ENCODE measurements at regions not wholly inside any gene's neighbourhood (a gene's known extent, or its start where the extent isn't known, plus 50 kb on each side); places are given as distances from the start of the nearest gene placed in this dataset.

DNA sequence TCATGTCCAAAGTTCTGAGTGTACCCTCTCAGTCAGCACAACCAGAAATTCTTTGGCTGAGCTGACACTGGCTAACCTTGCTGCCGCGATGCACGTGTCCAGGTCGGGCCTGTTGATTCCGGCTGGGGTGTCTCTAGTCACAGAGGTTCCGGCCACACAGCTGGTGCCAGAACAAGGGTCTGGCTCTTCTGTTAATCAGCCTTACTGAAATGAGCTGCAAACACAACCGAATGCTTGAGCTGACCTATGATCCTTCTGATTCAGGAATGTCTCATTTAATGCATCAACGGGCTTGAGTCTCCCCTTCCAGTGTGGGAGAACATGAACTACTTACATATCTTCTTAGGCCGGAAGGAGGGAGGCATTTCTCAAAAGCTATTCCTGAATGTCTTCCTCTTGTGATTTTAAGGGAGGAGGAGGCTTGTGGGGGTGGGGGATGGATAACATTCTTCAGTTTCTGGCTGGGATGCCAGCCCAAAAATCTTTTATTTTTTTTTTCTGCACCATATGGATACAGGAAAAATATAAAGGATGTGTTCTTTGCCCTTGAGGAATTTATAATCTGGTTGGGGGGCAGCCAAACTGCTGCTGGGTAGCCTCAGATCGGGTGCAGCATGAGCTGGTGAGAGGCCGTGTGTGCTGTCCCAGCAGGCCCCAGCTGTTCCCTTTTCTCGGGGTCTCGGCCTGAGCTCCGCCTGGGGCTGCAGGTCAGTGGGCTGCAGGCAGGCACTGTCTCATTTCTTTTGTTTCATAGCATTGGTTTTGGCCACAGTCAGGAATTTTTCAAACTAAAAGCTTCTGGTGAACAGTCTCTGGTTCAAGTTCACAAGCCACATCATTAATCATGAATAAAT is 319.1 kb upstream of the TBL1XR1 start:
- DNase-seq = no peak

DNA sequence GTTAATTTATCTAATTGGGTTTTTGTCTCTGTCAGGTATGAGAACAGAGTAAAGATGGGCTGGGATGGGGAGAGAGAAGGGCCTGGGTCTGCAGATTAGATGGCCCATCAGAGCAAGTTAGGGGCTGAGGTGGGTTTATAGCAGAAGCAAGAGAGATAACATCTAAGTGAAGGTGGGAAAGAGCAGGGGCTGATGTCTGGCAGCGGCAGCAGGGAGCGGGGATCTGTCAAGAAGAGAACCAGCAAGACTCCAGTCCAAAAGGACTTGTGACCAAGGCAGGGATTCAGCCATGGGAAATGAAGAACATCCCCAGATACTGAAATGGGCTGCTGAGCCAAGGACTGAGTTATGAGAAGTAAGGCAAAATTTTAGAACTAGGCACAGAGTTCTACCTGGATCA is 320.6 kb upstream of the TBL1XR1 start:
- DNase-seq = no peak

DNA sequence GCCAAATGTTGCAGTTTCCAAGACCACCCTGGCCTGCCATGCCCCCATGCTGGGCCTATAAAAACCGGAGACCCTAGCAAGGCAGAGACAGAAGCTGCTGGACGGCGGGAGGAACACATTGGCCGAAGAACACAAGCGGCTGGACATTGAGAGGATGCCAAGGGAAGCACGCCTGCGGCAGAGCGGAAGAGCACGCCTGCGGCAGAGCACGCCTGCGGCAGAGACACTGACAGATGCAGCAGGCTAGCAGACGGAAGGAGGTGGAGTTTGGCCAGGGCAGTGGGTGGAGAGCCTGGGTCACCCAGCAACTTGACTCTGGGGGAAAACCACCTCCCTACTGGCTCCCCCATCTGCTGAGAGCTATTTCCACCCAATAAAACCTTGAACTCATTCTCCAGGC is 322.3 kb upstream of the TBL1XR1 start:
- no peak for DNase-seq

DNA sequence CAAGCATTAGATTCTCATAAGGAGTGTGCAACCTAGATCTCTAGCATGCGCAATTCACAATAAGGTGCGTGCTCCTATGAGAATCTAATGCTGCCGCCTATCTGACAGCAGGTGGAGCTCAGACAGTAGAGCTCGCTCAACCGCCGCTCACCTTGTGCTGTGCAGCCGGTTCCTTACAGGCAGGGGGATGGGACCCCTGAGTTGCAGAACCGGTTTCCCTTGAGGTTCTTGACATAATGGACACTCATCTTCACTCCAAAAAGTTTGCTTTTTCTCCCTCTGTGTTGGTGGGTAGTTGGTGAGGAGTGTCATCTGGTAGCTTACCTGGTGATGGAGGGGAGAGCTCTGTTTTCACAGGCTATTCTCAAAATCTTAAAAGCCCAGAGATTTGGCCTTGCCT is 324.0 kb upstream of the TBL1XR1 start:
- DNase-seq = no peak

DNA sequence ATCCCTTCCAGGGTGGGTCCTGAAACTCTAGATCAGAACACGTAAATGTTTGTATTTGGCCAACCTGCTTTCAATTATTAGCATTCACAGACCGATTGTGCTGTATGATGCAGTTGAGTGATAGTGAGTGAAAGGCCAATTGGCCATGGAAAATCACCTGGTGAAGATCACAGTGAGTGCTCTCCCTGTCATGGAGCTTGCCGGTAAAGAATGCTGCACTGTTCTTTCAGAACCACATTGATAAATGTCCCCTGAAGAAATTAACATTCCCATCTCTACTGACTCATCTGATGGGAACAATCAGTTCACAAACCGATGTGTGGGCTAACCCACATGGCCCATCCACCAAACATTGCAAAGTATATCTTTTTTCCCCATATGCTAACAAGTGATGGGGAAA is 324.8 kb upstream of the TBL1XR1 start:
- DNase-seq = no peak

DNA sequence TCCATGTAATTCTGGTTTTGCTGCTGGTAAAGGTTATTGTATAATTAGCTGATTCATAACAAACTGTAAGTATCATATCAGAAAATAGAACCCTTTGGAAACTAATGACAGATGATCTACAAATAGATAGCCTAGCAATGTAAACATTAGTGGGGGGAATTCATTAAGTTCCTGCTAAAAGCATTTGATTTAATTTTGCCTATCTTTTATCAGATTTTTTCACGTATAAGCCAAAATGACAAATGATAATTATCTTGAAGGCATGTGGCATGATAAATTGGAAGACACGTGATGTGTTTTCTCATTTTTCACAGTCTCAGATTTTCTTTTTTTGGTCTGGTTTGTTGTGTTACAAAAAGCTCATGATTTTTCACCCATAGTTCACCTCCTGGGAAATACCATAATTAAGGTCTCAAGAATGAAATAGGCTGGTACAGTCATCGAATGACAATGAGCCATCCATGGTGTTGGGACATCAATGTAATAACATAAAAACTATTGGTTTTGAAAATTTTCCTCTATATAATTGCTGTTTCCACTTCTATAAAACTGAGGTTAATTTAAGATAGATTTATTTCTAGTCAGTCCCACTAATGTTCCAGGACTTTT is 325.9 kb upstream of the TBL1XR1 start:
- no peak for DNase-seq

DNA sequence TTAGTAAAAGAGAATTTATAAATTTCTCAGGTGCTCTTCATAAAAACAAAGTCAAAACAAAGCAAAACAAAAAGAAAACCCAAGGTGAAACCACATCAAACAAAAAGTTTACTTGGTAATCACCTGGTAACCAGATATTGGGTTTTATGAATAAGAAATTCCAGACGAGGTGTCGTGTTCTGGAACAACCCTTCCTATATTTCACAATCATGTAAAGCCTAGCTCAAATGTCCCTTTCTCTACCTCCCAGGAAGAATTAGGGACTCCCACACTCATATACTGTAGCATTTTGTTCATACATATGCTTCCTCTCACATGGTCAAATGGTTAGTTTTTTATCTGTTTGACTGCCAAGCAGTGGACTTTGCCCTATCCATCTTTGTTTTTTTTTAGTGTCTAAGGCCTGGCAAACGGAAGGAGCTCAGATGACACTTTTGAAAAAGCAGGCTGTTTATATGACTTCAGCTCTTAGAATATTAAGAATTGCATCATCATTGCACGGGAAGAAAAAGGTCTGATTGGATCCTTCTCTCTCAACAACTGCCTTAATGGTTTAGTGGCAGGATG is 326.7 kb upstream of the TBL1XR1 start:
- DNase-seq = no peak

DNA sequence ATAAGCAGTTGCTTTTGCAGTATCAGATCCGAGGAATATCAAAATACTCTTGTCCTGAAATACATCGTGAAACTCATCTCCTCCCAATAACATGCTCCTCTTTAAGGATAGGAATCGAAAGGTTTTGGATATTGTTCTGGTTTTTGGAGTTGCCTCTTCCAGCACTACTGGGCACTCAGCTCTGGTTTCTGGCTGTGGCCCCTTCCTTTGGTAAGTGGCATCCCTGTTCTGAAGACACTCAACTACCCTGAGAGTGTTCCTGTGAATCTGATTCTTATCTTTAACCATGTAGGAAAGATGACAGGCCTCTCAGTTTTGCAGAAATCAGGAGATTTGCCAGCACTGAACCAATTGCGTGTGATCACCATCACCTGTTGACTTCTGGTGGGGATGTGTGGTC is 327.5 kb upstream of the TBL1XR1 start:
- DNase-seq = no peak

DNA sequence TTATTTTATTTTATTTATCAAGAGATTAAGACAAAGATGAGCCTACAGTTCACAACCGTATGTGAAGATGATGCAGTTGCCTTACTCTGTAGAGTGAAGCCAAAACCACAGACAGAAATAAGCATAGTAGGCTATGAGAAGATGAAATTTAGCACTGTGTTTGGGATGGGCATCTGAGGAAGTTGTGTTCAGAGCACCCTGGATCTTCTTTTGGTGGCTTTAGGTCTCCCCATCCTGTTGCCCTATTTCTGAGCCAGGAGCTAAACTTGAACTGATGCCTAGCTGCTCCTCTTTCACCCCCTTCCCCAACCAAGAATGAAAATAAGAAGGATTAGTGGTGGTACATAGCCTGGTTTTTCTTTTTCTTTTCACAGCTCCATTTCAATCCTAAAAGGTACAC is 328.1 kb upstream of the TBL1XR1 start:
- DNase-seq = no peak

DNA sequence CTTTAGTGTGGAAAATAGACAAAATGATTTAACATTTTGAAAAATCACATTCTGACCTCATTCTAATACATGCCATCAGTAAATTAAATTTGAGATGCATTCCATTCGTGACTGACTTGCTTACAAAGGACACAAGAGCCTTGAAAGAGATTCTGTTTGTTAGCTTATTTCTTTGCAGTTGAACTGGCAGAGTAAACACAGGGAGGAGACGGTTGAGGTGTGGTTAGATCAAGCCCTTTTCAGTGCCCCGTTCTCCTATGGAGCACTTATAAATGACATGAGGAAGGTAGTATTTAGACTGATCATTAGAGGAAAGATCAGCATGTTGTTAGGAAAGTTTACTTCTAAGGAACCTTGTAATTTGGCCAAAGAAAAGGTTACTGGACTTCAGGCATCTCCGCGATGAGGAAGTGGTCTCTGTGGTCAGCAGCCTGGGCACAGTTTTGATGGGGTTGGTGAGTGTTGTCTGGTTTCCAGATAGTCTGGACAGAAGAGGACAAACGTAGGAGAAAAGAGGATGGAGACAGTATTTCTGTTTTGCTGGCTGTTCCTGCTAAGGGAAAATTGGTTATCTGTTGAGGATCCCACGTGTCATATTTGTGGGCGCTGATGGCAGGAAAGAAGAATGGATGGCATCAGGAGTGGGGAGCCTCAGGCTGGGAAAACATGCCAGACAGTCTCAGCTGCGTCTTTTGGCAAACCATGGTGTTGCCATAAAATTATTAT is 328.9 kb upstream of the TBL1XR1 start:
- DNase-seq = no peak

DNA sequence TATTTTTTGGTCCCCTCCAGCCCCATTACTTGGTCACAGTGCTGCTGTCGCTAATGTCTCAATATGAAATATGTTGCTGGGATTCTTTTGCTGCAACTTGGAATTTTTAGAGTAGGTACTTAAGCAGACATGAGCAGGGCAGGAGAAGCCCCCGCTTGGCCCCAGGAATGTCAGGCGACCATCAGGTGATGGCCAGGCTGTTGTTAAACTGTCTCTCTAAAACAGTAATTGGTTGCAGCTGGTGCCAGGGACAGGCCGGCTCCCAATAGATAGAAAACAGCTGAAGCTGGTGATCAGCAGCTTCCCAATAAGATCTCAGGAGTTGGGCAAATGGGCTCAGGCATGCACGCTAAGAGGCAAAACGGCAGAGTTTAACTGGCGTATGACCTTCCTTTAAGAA is 329.9 kb upstream of the TBL1XR1 start:
- DNase-seq = no peak

DNA sequence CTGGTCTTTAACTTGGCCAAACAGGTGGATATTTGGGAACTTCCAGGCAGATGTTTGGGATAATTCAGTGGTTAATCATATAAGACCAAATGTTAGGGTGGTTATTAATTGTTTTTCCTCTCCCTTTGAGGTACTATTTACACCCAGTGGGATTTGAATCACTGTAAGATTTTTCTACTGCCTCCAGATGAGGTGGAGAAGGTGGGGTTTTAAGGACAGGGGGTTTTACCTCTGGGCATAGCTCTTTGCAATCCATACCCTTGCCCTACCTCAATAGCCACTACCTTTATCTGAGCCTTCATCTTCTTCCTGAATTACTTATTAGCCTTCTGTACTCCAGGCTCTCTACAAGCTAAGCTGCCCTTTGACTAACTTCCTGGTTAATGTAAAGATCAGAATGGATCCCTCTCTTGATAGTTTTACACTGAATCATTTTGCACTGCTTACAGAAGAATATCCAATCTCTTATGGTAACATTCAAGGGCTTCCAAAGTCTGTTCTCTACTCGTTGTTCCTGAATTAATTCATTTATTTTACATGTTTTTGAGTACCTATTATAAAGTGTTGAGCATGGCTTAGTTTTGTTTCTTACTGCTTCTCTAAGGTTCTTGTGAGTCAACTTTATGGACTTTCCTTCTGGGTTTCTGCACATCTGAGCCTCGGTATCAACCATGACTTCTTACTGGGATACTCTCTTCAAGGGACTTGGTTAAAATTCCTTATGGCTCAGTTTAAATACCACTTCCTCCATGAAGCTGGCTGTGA is 331.2 kb upstream of the TBL1XR1 start:
- no peak for DNase-seq

DNA sequence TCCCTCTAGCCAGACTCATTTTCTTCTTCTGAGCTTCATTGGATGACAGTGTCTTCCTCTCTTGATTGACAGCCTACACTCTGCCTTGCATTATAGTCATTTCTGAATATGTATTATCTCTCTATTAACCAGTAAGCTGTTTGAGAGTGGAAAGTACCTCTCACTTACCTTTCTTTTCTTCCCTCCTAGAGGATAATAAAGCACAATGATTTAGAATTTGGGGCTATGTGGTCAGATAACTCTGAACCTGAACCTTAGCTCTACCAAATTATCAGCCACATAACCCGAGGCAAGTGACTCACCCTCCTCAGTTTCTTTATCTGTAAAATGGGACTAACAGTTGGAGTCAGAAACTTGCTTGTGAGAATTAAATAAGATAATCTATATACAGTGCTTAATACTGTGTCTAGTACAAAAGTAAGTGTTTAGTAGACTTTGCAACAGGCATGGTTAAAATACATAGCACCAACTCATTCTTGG is 331.8 kb upstream of the TBL1XR1 start:
- no peak for DNase-seq

DNA sequence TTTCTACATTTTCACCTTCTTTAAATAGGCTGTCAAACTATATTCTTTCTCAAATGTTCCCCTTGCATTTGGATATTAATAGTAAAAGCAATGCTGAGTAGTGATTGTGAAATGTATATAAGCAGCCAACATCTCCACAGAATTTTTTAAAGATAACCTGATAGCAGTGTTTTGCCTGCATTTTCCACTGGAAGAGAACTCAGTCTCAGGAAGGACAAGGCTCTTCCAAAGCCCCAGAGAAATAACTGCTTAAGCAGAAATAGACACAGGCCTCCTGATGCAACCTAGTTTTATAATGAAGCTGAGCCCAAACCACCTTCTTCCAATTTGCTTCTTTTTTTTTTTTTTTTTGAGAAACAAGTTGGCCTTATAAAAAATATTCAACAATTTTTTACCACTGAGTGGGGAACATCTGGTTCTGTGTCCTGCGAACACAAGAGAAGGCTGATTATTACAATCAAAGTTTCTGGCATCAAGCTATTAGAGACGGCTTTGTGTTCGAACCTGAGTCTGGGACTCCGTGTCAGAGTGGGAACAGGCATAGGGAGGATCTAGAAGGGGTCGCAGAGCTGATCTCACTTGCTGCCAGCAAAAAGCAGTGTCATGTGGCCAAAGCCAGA is 332.5 kb upstream of the TBL1XR1 start:
- no peak for DNase-seq

DNA sequence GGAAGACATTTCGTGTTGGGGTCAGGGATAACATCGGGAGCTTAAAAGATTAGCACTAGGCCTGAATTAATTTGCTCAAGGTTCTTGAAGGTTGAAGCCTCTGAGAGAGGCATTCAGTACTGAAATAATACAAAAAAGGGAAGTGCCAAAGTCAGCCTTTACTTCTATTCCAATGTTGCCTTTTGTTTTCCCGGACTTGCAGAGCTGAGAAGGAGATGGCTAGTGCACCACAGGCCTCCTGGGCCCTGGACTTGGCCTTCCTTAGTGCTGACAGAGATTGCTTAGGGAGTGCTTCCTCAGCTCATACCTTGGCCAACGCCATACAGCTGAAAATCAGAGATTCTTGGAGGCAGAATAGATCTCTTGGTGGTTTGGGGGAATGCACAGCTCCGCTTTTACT is 333.6 kb upstream of the TBL1XR1 start:
- DNase-seq = no peak

DNA sequence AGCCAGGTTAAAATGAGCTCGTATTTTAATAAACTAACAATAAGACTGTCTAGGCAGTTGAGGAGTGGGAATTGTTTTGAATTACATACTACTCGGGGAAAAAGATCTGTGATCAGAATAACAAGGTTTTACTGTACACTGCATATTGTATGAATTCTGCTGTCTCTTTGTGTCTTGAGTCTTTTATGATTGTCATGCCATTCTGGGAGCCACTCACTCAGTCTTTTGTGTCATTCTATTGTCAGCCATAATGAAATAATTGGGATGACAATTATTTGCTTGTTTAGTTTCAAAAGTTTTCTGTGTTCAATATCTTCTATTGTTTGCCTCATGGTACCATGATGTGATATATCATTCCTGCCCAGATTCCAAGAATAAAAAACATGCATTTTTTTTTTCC is 339.6 kb upstream of the TBL1XR1 start:
- no peak for DNase-seq

DNA sequence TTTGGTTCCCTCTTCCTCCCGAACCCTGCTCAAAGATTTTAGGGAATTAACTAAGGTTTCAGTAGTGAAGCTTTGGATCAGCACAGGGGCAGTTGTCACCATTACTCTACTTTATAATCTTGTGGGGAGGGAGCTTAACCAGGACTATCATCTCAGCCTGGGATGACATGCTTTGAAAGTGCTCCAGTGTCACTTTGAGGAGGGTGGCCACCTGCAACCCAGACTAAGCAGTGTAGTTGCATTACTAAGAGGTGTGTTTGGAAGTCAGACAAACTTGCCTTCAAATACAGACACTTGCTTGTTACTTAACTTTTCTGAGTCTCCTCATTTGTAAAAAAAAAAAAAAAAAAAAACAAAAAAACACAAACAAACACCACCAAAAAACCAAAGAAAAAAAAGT is 340.3 kb upstream of the TBL1XR1 start:
- no peak for DNase-seq

DNA sequence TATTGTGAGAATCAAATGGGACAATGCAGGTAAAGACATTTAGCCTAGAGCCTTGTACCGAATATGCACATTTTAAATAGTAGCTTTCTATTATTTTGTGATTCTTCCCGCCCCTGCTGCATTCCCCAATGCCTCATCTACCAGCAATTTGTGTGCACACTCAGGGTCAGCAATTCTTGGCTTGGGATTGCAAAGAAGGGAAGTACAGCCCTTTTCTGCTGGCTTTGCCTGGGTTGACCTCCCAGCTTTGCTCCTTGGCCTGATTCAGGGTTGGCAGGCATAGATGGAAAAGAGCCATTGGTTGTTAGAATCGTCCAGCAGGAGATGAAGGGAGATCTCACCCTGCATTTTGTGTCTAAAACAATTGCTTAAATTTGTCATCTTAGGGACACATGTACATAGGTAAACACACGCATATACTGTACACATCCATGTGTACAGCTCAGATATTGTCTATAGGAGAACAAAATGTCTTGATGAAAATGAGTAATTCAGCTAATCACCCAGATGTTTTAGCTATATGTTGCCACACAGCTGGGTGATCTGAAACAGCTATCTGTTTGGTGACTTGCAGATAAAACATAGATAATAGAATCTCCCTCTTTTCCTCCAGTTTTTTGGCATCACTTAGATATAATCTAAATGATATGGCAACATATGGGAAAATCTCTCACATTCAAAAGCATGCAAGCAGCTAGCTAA is 340.9 kb upstream of the TBL1XR1 start:
- DNase-seq = no peak

DNA sequence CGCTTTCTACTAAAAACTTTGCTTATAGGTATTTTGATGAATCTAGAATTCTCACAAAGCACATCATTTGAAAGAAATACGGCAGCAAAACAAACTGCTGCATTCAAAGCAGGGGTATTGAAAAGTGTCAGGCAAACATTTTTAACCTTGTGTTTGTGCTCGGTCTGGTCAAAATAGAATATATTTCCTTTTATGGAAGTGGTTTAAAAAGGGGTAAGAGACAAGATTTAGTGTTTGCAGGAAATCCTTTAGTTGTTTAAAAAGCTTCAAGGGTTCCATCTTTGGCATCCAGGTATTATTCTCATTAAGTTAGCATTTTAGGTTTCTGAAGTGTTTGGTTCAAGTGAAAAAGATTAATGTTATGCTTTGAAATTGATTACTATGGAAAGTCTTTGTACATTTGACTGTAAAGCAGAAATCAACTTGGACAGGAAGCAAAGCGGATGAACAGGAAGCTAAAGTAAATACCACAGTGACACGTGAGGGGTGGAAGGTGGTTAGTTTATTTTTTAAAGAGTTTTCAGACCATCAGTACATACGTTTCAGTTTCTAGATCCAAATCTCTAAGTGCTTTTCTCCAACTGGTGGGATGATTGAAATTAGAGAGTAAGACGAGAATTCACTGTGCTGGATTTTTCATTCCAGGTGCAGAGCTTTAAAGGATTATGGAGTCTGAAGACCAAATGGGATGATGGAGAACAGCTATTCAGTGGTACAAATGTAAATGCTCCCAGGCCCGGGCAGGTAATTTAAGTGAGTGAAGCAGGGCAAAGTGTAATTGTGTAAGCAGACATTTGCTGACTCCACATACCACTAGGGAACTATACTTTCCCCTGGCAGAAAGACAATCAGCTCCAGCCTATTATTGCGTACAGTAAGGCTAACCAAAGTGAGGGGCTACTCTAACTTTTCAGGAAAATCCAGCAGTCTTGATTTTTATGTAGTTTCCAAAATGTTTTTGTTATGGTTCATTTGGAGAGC is 341.8 kb upstream of the TBL1XR1 start:
- DNase-seq = no peak

DNA sequence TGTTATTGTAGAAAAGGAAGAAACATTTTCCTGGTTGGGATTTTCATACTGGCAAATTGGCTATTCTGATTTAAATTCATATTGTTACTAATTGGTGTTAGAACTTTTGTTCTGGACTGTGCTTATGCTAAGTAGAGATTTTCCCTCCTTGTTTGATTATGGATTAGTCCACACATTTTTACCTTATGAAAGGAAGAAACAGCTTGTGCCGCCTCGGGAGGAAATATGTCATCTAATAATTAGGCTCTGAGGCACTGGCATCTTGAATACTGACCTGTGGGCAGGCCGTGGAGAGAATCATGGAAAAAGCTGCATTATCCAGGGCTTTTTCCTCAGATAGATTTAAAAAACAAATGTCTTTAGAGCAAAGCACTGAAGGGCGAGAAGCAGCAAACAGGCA is 344.3 kb upstream of the TBL1XR1 start:
- no peak for DNase-seq

All from SIG-M5 (cell line).